ENCODE measurements at regions not wholly inside any gene's neighbourhood (a gene's known extent, or its start where the extent isn't known, plus 50 kb on each side); places are given as distances from the start of the nearest gene placed in this dataset.

DNA sequence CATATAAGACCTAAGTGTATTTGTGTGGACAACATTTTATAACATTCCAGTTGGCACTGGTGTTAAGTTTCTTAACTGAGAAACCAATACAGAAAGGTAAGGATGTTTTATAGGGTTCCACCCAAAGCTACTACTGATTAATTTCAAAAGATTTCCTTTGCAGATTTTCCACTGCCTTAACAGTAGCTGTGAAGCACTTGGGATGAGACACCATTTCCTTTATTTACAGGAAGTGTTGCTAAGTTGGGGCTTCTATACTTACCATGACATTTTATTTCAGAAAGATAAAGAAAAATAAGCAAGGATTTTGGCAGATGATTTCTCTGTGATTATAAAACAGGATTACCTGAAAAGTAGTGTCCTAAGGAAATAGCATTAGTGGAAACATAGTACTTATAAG, 234.3 kb downstream of the CALCRL start:
- DNase-seq (ENCODE audit: low spot score): no peak
- in situ Hi-C loops (cut with MboI; ENCODE audit: low sequenced_read_pairs, unreplicated experiment): no loop called here
- TF ChIP-seq, protein P1, sequence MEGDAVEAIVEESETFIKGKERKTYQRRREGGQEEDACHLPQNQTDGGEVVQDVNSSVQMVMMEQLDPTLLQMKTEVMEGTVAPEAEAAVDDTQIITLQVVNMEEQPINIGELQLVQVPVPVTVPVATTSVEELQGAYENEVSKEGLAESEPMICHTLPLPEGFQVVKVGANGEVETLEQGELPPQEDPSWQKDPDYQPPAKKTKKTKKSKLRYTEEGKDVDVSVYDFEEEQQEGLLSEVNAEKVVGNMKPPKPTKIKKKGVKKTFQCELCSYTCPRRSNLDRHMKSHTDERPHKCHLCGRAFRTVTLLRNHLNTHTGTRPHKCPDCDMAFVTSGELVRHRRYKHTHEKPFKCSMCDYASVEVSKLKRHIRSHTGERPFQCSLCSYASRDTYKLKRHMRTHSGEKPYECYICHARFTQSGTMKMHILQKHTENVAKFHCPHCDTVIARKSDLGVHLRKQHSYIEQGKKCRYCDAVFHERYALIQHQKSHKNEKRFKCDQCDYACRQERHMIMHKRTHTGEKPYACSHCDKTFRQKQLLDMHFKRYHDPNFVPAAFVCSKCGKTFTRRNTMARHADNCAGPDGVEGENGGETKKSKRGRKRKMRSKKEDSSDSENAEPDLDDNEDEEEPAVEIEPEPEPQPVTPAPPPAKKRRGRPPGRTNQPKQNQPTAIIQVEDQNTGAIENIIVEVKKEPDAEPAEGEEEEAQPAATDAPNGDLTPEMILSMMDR (IDR thresholded peaks at IDR 0.05; ENCODE audit: borderline replicate concordance, control extremely low read depth, extremely low read depth, insufficient read depth, missing control alignments): no peak

DNA sequence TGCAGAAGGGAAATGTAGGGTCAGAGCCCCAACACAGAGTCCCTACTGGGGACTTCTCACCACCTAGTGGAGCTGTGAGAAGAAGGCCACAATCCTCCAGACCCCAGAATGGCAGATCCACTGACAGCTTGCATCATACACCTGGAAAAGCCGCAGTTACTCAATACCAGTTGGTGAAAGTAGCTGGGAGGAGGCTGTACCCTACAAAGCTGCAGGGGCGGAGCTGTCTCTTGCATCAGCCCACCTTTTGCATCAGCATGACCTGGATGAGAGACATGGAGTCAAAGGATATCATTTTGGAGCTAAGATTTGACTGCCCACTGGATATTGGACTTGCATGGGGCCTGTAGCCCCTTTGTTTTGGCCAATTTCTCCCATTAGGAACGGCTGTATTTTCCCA, 237.3 kb downstream of the CALCRL start:
- DNase-seq (ENCODE audit: low spot score): no peak
- TF ChIP-seq, protein P1 (IDR thresholded peaks at IDR 0.05; ENCODE audit: borderline replicate concordance, control extremely low read depth, extremely low read depth, insufficient read depth, missing control alignments): no peak
- in situ Hi-C loops (cut with MboI; ENCODE audit: low sequenced_read_pairs, unreplicated experiment): no loop called here

DNA sequence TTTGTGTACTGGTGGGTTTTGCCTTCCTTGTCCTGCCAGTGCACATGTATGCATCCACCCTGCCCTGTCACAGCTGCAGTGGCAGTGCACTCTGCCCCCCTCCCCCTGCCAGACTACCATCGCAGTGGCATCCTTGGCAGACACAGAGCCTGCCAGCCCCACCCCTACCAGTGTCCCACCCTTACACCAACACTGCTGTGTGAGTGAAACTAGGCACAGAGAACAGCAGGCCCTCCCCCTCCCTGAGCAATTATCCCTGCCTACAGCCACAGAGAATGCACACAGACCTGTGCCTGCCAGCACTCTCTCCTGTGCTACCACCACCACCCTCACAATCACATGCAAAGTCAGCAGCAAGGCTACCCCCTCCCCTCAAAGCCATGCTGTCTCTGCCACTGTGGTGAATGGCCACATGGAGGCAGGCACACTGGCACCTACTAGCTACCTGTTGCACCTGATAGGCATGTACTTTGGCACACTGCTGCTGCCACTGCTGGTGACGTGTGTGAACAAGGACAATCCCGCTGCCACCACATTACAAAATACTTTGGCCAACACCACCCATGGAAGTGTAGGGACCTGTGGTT, 239.8 kb downstream of the CALCRL start:
- TF ChIP-seq, protein P1 (IDR thresholded peaks at IDR 0.05; ENCODE audit: borderline replicate concordance, control extremely low read depth, extremely low read depth, insufficient read depth, missing control alignments): no peak
- in situ Hi-C loops (cut with MboI; ENCODE audit: low sequenced_read_pairs, unreplicated experiment): no loop called here
- DNase-seq (ENCODE audit: low spot score): no peak

DNA sequence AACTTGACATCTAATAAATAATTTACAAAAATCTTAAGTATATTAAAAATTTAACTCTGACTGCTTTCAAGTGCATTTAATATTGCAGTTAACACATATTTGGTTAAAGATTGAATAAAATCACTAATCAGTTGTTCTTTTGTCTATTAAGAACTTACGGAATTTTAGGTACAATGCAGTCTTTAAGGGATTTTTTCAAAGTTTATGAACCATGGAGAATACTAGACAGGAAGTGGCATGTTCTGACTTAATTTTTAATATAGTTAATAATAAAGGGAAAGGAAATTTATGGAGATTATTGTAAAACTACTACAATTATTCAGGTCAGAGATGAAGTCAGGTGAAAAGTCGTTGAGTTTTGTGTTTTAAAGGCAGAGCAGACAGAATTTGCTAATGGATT, 240.9 kb downstream of the CALCRL start:
- in situ Hi-C loops (cut with MboI; ENCODE audit: low sequenced_read_pairs, unreplicated experiment): no loop called here
- TF ChIP-seq, protein P1 (IDR thresholded peaks at IDR 0.05; ENCODE audit: borderline replicate concordance, control extremely low read depth, extremely low read depth, insufficient read depth, missing control alignments): no peak
- no peak for DNase-seq (ENCODE audit: low spot score)

DNA sequence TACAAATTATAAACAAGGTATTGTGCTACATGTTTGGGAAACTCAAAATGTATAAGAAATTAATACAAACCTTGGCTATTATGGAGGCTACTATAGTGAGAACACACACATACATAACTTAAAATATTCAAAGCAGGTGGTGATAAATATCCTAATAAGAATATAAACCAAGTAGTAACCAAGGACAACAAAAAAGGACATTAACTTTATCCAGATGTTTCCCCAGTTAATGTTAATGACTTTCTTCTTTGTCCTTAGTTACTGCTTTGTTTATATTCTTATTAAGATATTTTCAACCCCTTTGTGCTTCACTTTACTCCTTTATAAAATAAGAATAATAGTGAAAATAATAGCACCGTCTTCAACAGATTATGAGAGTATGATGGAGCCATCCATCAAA, 241.6 kb downstream of the CALCRL start:
- DNase-seq (ENCODE audit: low spot score): no peak
- TF ChIP-seq, protein P1 (IDR thresholded peaks at IDR 0.05; ENCODE audit: borderline replicate concordance, control extremely low read depth, extremely low read depth, insufficient read depth, missing control alignments): no peak
- in situ Hi-C loops (cut with MboI; ENCODE audit: low sequenced_read_pairs, unreplicated experiment): no loop called here

DNA sequence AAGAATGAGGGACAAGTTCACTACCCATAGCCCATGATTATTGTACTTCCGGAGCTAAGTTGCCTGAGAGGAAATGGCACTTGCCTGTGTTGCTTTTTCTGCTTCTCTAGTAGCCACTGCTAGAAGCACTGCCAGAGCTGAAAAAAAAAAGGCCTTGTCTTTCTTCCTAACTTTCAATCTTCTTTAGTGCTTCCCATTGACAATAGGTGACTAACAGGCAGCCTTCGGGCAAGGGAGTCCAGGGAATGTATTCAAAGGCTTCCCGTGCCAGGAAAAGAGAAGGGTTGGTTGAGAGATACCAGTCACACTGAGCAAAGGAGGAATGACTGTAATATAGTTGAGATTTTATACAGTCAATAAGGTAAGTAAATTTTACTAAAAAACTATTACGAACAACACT, 242.0 kb downstream of the CALCRL start:
- in situ Hi-C loops (cut with MboI; ENCODE audit: low sequenced_read_pairs, unreplicated experiment): no loop called here
- no peak for DNase-seq (ENCODE audit: low spot score)
- TF ChIP-seq, protein P1 (IDR thresholded peaks at IDR 0.05; ENCODE audit: borderline replicate concordance, control extremely low read depth, extremely low read depth, insufficient read depth, missing control alignments): no peak

Measured in GM13976 (cell line).